Type B pancreatic cell (in vitro differentiated cells): ENCODE measurements at regions not wholly inside any gene's neighbourhood (a gene's known extent, or its start where the extent isn't known, plus 50 kb on each side); places are given as distances from the start of the nearest gene placed in this dataset.

Experiments
- DNase-seq: peaks from one replicate; pipeline ENCODE4 v3.0.0; 2021; ENCODE audit warnings: mixed read lengths; ENCODE audit not compliant: unreplicated experiment; ENCODE audit errors: extremely low spot score
- H3K27ac Mint-ChIP-seq: 2 replicates; pipeline ENCODE4 v1.8.0; 2021; ENCODE audit warnings: mild to moderate bottlenecking, mixed read lengths
- H3K27me3 Mint-ChIP-seq: 2 replicates; pipeline ENCODE4 v1.8.0; 2021; ENCODE audit warnings: mixed read lengths
- H3K36me3 Mint-ChIP-seq: 2 replicates; pipeline ENCODE4 v1.8.0; 2021; ENCODE audit warnings: mixed read lengths
- H3K4me1 Mint-ChIP-seq: one replicate; pipeline ENCODE4 v1.8.0; 2021; ENCODE audit warnings: mixed read lengths; ENCODE audit not compliant: unreplicated experiment
- H3K4me3 Mint-ChIP-seq: 2 replicates; pipeline ENCODE4 v1.8.0; 2021; ENCODE audit warnings: mild to moderate bottlenecking, mixed read lengths
- H3K9me3 Mint-ChIP-seq: 2 replicates; pipeline ENCODE4 v1.8.0; 2021; ENCODE audit warnings: mixed read lengths
- TF ChIP-seq, protein P1 (sequence below): fragments of 200-600 bp; sonication (generic); conservative IDR thresholded peaks from 2 replicates; pipeline ENCODE4 v1.5.0; 2021; ENCODE audit warnings: antibody characterized with exemption, mild to moderate bottlenecking

DNA sequence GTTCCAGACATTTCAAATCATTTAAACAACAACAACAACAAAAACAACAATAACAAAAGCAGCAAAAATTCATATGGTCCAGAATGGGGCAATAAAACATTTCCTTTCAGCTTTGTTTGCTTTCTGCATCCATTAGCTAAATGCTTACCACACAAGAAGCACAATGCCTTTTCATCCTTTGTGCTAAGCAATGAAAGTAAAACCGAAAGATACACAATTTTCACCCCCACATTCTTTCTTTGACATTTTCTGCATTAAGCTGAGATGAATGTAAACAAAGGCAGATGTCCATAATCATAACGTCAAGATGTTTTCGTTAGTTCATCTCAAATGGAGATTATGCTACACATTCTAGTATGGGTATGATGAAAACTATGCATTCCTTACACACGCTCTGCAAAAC, 568.5 kb downstream of the SLITRK6 start:
- DNase-seq, result no peak
- TF ChIP-seq, protein P1, sequence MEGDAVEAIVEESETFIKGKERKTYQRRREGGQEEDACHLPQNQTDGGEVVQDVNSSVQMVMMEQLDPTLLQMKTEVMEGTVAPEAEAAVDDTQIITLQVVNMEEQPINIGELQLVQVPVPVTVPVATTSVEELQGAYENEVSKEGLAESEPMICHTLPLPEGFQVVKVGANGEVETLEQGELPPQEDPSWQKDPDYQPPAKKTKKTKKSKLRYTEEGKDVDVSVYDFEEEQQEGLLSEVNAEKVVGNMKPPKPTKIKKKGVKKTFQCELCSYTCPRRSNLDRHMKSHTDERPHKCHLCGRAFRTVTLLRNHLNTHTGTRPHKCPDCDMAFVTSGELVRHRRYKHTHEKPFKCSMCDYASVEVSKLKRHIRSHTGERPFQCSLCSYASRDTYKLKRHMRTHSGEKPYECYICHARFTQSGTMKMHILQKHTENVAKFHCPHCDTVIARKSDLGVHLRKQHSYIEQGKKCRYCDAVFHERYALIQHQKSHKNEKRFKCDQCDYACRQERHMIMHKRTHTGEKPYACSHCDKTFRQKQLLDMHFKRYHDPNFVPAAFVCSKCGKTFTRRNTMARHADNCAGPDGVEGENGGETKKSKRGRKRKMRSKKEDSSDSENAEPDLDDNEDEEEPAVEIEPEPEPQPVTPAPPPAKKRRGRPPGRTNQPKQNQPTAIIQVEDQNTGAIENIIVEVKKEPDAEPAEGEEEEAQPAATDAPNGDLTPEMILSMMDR, result no peak
- no peak overlapping the region for H3K27ac Mint-ChIP-seq

DNA sequence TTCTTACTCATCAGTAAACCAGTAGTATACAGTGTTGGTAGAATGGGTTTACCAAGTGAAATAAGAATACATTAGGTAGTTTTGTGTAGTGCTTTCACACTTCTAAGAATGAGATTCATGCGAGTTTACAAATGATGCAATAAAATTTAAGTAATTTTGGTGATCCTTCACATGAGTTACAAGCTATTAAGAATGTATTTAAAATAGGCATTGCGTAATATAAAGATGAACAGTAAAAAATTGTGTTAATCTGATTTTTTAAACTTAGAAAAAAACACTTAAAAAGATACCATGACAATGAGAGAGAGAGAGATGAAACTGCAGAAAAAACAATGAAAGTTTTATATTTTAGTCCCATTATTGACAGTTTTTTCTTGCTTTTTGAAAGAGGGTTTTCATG, 570.5 kb downstream of the SLITRK6 start:
- no peak for DNase-seq
- TF ChIP-seq, protein P1, result no peak
- H3K4me1 Mint-ChIP-seq, result no peaks in the 10 kb centered on the region
- no peaks in the 10 kb centered on the region for H3K9me3 Mint-ChIP-seq
- H3K4me3 Mint-ChIP-seq, result no peak overlapping the region
- no peaks in the 10 kb centered on the region for H3K27me3 Mint-ChIP-seq
- H3K27ac Mint-ChIP-seq, result no peak overlapping the region
- H3K36me3 Mint-ChIP-seq, result no peaks in the 10 kb centered on the region

More for the DNA sequence above, 568.5 kb downstream of the SLITRK6 start:
- Mint-ChIP-seq H3K36me3 (no peaks in the 10 kb centered on the region), H3K9me3 (no peaks in the 10 kb centered on the region), H3K4me3 (no peak overlapping the region), H3K27me3 (no peaks in the 10 kb centered on the region), H3K4me1 (no peaks in the 10 kb centered on the region)

- TF ChIP-seq, protein P1, result no peak
- H3K9me3 Mint-ChIP-seq, result peaks cover 11% of the 10 kb centered on the region
- H3K4me1 Mint-ChIP-seq, result no peaks in the 10 kb centered on the region
- no peak for DNase-seq
- no peak overlapping the region for H3K4me3 Mint-ChIP-seq
- H3K36me3 Mint-ChIP-seq, result no peaks in the 10 kb centered on the region
- H3K27ac Mint-ChIP-seq, result no peak overlapping the region
- H3K27me3 Mint-ChIP-seq, result no peaks in the 10 kb centered on the region
These were observed 575.1 kb downstream of the SLITRK6 start for GRCh38 chr13:85223883-85224656.

DNA sequence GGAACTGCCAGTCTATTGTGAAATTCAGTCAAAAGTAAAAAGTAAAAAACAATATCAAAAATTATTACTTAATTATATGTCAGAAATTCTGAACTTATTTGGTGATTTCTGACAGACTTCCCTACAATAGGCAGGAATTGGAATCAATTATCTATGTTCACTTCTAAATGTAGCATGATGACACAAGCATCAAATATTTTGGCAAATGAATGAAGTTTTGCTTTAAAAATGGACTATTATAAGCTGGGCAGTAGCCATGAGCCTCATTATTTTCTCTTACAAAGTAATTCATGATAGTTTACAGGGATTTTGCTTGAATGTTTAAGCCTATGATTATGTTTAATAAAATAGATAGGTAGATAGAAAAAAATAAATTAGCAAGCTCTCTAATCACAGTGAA, 582.6 kb downstream of the SLITRK6 start:
- DNase-seq, result no peak
- Mint-ChIP-seq H3K9me3 (peaks cover 11% of the 10 kb centered on the region), H3K36me3 (no peaks in the 10 kb centered on the region), H3K4me3 (no peak overlapping the region), H3K27me3 (no peaks in the 10 kb centered on the region), H3K4me1 (no peaks in the 10 kb centered on the region), H3K27ac (no peak overlapping the region)
- TF ChIP-seq, protein P1, result no peak

DNA sequence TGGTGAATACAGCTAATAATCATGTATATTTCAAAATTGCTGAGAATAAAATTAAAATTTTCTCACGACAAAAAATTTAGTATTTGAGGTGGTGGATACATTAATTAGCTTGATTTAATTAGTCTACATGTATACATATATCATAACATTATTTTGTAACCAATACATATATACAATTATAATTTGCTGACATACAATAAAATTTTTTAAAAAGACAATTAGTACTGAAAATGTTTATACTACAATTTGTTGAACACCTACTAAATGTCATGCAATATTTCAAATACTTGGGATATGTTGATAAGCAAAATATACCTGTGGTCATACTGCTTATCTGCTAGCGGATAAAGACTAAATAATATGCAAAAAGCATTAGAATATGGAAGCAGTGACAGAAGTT, 586.5 kb downstream of the SLITRK6 start:
- no peak for DNase-seq
- TF ChIP-seq, protein P1, result no peak
- H3K36me3 Mint-ChIP-seq, result no peaks in the 10 kb centered on the region
- H3K4me1 Mint-ChIP-seq, result no peaks in the 10 kb centered on the region
- H3K27ac Mint-ChIP-seq, result no peak overlapping the region
- peaks cover 8% of the 10 kb centered on the region for H3K9me3 Mint-ChIP-seq
- no peaks in the 10 kb centered on the region for H3K27me3 Mint-ChIP-seq
- no peak overlapping the region for H3K4me3 Mint-ChIP-seq
